ENCODE measurements at regions not wholly inside any gene's neighbourhood (a gene's known extent, or its start where the extent isn't known, plus 50 kb on each side); places are given as distances from the start of the nearest gene placed in this dataset.

DNA sequence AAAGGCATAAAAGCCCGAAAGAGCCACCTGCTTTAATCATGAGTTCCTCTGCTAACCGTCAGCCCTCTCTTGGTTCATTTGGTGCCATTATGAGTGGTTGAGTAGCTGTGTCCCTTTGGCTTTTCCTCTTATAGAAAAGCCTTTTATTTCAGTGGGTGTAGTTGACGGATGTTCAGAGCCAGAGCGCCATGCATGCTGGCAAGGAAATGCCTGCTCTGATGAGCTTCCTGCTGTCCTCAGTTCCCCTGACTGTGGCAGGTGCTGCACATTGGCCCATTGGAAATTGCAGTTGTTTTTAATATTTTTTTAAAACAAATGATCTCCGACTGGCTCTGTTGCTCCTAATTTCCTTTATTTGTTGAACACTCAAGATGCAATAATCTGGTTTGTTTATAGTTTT, 77.3 kb upstream of the LIMCH1 start:
- TF ChIP-seq POLR2AphosphoS5 (IDR thresholded peaks at IDR 0.05; ENCODE audit: low read depth) (no peak), GABPA (IDR thresholded peaks at IDR 0.05; ENCODE audit: low read depth) (no peak), SPI1 (IDR thresholded peaks at IDR 0.05; ENCODE audit: borderline replicate concordance, low read depth) (no peak)
- TF ChIP-seq, protein P1, sequence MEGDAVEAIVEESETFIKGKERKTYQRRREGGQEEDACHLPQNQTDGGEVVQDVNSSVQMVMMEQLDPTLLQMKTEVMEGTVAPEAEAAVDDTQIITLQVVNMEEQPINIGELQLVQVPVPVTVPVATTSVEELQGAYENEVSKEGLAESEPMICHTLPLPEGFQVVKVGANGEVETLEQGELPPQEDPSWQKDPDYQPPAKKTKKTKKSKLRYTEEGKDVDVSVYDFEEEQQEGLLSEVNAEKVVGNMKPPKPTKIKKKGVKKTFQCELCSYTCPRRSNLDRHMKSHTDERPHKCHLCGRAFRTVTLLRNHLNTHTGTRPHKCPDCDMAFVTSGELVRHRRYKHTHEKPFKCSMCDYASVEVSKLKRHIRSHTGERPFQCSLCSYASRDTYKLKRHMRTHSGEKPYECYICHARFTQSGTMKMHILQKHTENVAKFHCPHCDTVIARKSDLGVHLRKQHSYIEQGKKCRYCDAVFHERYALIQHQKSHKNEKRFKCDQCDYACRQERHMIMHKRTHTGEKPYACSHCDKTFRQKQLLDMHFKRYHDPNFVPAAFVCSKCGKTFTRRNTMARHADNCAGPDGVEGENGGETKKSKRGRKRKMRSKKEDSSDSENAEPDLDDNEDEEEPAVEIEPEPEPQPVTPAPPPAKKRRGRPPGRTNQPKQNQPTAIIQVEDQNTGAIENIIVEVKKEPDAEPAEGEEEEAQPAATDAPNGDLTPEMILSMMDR (IDR thresholded peaks at IDR 0.05; ENCODE audit: insufficient read depth, low read length): no peak
- TF ChIP-seq, protein P2, sequence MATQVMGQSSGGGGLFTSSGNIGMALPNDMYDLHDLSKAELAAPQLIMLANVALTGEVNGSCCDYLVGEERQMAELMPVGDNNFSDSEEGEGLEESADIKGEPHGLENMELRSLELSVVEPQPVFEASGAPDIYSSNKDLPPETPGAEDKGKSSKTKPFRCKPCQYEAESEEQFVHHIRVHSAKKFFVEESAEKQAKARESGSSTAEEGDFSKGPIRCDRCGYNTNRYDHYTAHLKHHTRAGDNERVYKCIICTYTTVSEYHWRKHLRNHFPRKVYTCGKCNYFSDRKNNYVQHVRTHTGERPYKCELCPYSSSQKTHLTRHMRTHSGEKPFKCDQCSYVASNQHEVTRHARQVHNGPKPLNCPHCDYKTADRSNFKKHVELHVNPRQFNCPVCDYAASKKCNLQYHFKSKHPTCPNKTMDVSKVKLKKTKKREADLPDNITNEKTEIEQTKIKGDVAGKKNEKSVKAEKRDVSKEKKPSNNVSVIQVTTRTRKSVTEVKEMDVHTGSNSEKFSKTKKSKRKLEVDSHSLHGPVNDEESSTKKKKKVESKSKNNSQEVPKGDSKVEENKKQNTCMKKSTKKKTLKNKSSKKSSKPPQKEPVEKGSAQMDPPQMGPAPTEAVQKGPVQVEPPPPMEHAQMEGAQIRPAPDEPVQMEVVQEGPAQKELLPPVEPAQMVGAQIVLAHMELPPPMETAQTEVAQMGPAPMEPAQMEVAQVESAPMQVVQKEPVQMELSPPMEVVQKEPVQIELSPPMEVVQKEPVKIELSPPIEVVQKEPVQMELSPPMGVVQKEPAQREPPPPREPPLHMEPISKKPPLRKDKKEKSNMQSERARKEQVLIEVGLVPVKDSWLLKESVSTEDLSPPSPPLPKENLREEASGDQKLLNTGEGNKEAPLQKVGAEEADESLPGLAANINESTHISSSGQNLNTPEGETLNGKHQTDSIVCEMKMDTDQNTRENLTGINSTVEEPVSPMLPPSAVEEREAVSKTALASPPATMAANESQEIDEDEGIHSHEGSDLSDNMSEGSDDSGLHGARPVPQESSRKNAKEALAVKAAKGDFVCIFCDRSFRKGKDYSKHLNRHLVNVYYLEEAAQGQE (IDR thresholded peaks at IDR 0.05; ENCODE audit: insufficient replicate concordance, low read depth): no peak

Data from HL-60 (cell line).